ENCODE measurements at regions not wholly inside any gene's neighbourhood (a gene's known extent, or its start where the extent isn't known, plus 50 kb on each side); places are given as distances from the start of the nearest gene placed in this dataset.

- TF ChIP-seq CTCF (IDR thresholded peaks at IDR 0.05) (no peak), EZH2 (IDR thresholded peaks at IDR 0.05; ENCODE audit: borderline replicate concordance, insufficient read depth, low read depth, low read length, poor library complexity, severe bottlenecking) (no peak)
Measured at GRCh38 chr6:157741321-157741947, 81.6 kb upstream of the SNX9 start.

All from B cell (primary cell).